DND-41 (cell line): ENCODE measurements at regions not wholly inside any gene's neighbourhood (a gene's known extent, or its start where the extent isn't known, plus 50 kb on each side); places are given as distances from the start of the nearest gene placed in this dataset.

Experiments
- CTCF ChIP-seq: IDR thresholded peaks from 2 replicates; pipeline ENCODE4 v1.5.1; 2012; ENCODE audit warnings: borderline replicate concordance, low read length, moderate library complexity, mild to moderate bottlenecking; ENCODE audit not compliant: poor library complexity, severe bottlenecking; ENCODE audit errors: extremely low read depth
- EZH2 ChIP-seq: IDR thresholded peaks from 3 replicates; pipeline ENCODE4 v1.6.1; 2012; ENCODE audit warnings: borderline replicate concordance, low read depth, mild to moderate bottlenecking, moderate library complexity, low read length, inconsistent platforms; ENCODE audit not compliant: severe bottlenecking

GRCh38 chr10:47179291-47179647 lies 120.7 kb upstream of the GDF10 start:
- no peak for TF ChIP-seq CTCF
- no peak for TF ChIP-seq EZH2
